MM.1S (cell line): ENCODE measurements at regions not wholly inside any gene's neighbourhood (a gene's known extent, or its start where the extent isn't known, plus 50 kb on each side); places are given as distances from the start of the nearest gene placed in this dataset.

Experiments
- DNase-seq: peaks from one replicate; pipeline ENCODE4 v3.0.0-alpha.2; 2015
- H2AFZ ChIP-seq: fragments of 300-600 bp; sonication (generic); 2 replicates; pipeline ENCODE4 v1.6.0; 2016; ENCODE audit warnings: antibody characterized with exemption, low read length
- H3F3A ChIP-seq: fragments of 300-600 bp; sonication (generic); 2 replicates; pipeline ENCODE4 v1.6.1; 2016; ENCODE audit warnings: mild to moderate bottlenecking, antibody characterized with exemption, low read length, moderate library complexity, mixed read lengths; ENCODE audit not compliant: insufficient read depth
- H3K27ac ChIP-seq: fragments of 300-600 bp; sonication (generic); 2 replicates; pipeline ENCODE4 v1.5.1; 2016; ENCODE audit warnings: mild to moderate bottlenecking, low read length
- H3K27me3 ChIP-seq: fragments of 300-600 bp; sonication (generic); replicated peaks from 2 replicates; pipeline ENCODE4 v1.6.0; 2016; ENCODE audit warnings: low read length; ENCODE audit not compliant: insufficient read depth
- H3K36me3 ChIP-seq: fragments of 300-600 bp; sonication (generic); replicated peaks from 2 replicates; pipeline ENCODE4 v1.6.1; 2016; ENCODE audit warnings: mild to moderate bottlenecking, low read length, mixed read lengths; ENCODE audit not compliant: insufficient read depth
- H3K4me1 ChIP-seq: fragments of 300-600 bp; sonication (generic); 2 replicates; pipeline ENCODE4 v1.6.1; 2016; ENCODE audit warnings: low read length, mixed read lengths
- H3K4me2 ChIP-seq: fragments of 300-600 bp; sonication (generic); 2 replicates; pipeline ENCODE4 v1.6.0; 2016; ENCODE audit warnings: low read depth, low read length
- H3K4me3 ChIP-seq: fragments of 300-600 bp; sonication (generic); 2 replicates; pipeline ENCODE4 v1.5.1; 2016; ENCODE audit warnings: low read length, mixed read lengths
- H3K79me2 ChIP-seq: fragments of 300-600 bp; sonication (generic); 2 replicates; pipeline ENCODE4 v1.6.1; 2016; ENCODE audit warnings: mixed run types, low read length, mixed read lengths
- H3K9ac ChIP-seq: fragments of 300-600 bp; sonication (generic); 2 replicates; pipeline ENCODE4 v1.6.1; 2016; ENCODE audit warnings: low read length, mixed read lengths
- H3K9me2 ChIP-seq: fragments of 300-600 bp; sonication (generic); replicated peaks from 2 replicates; pipeline ENCODE4 v1.6.1; 2016; ENCODE audit warnings: mild to moderate bottlenecking, low read length, mixed read lengths; ENCODE audit not compliant: insufficient read depth
- H3K9me3 ChIP-seq: fragments of 300-600 bp; sonication (generic); replicated peaks from 2 replicates; pipeline ENCODE4 v1.6.1; 2016; ENCODE audit warnings: mild to moderate bottlenecking, low read length, mixed read lengths; ENCODE audit not compliant: insufficient read depth
- H4K20me1 ChIP-seq: fragments of 300-600 bp; sonication (generic); 2 replicates; pipeline ENCODE4 v1.6.1; 2016; ENCODE audit warnings: mild to moderate bottlenecking, low read length, moderate library complexity, mixed read lengths; ENCODE audit not compliant: insufficient read depth
- CTCF ChIP-seq: fragments of 300-600 bp; sonication (generic); IDR thresholded peaks from 2 replicates; pipeline ENCODE4 v1.5.1; 2016; ENCODE audit warnings: antibody characterized with exemption, low read length, mixed read lengths
- EZH2 ChIP-seq: fragments of 300-600 bp; sonication (generic); optimal IDR thresholded peaks from 2 replicates; pipeline ENCODE3; 2017; ENCODE audit warnings: low read depth, mild to moderate bottlenecking, antibody characterized with exemption, low read length, mixed read lengths
- EZH2phosphoT487 ChIP-seq: fragments of 300-600 bp; sonication (generic); IDR thresholded peaks from 2 replicates; pipeline ENCODE4 v1.6.1; 2018; ENCODE audit warnings: antibody characterized with exemption, low read length

GRCh38 chr12:93186621-93187020, 191.1 kb upstream of the NUDT4 start:
- no peaks in the 10 kb centered on the region for H3K79me2 ChIP-seq
- H3K27ac ChIP-seq = no peak overlapping the region
- TF ChIP-seq EZH2 (no peak), EZH2phosphoT487 (no peak), CTCF (no peak)
- no peak overlapping the region for H3K9ac ChIP-seq
- H2AFZ ChIP-seq = no peak overlapping the region
- no peak overlapping the region for H3K4me2 ChIP-seq
- no peak for DNase-seq
- H3K4me3 ChIP-seq = no peak overlapping the region
- H3K27me3 ChIP-seq = no peaks in the 10 kb centered on the region
- no peaks in the 10 kb centered on the region for H3K36me3 ChIP-seq
- H4K20me1 ChIP-seq = no peaks in the 10 kb centered on the region
- peaks cover 9% of the 10 kb centered on the region for H3K4me1 ChIP-seq
- H3F3A ChIP-seq = no peaks in the 10 kb centered on the region
- H3K9me2 ChIP-seq = no peaks in the 10 kb centered on the region
- H3K9me3 ChIP-seq = no peaks in the 10 kb centered on the region

DNA sequence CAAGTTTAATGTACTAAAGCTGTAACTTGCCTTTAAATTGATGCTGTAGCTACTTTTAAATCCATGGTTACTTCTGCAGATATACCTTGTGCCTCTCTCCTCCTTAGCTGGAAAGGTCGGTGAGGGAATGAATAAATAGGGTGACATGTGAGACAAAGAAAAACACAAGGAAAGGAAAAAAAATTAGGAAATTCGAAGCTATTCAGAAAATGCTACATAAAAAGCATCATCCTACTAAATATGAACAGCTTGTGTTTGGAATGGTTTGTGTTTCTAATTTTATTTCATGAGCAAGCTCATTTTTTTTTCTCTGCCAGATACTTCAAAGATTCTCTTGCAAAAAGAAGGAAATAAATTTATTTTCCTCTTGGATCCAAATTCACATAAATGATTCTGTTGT, 186.3 kb upstream of the NUDT4 start:
- Histone ChIP-seq H3K4me1 (no peaks in the 10 kb centered on the region), H3K27ac (no peak overlapping the region), H3K36me3 (no peaks in the 10 kb centered on the region), H3K9me3 (no peaks in the 10 kb centered on the region), H3F3A (no peaks in the 10 kb centered on the region), H2AFZ (no peak overlapping the region), H3K4me2 (no peak overlapping the region), H3K27me3 (no peaks in the 10 kb centered on the region), H3K4me3 (no peak overlapping the region), H4K20me1 (no peaks in the 10 kb centered on the region), H3K9ac (no peak overlapping the region), H3K79me2 (no peaks in the 10 kb centered on the region), H3K9me2 (no peaks in the 10 kb centered on the region)
- DNase-seq = no peak
- TF ChIP-seq EZH2 (no peak), EZH2phosphoT487 (no peak), CTCF (no peak)

GRCh38 chr12:93191956-93192355, 185.8 kb upstream of the NUDT4 start:
- Histone ChIP-seq H3K9ac (no peak overlapping the region), H4K20me1 (no peaks in the 10 kb centered on the region), H2AFZ (no peak overlapping the region), H3K4me2 (no peak overlapping the region), H3K4me1 (no peaks in the 10 kb centered on the region), H3K27me3 (no peaks in the 10 kb centered on the region), H3K9me3 (no peaks in the 10 kb centered on the region), H3K4me3 (no peak overlapping the region), H3K36me3 (no peaks in the 10 kb centered on the region), H3K79me2 (no peaks in the 10 kb centered on the region), H3K27ac (no peak overlapping the region), H3F3A (no peaks in the 10 kb centered on the region), H3K9me2 (no peaks in the 10 kb centered on the region)
- no peak for DNase-seq
- TF ChIP-seq EZH2 = no peak
- TF ChIP-seq EZH2phosphoT487 = no peak
- TF ChIP-seq CTCF = no peak
